ENCODE measurements at regions not wholly inside any gene's neighbourhood (a gene's known extent, or its start where the extent isn't known, plus 50 kb on each side); places are given as distances from the start of the nearest gene placed in this dataset.

DNA sequence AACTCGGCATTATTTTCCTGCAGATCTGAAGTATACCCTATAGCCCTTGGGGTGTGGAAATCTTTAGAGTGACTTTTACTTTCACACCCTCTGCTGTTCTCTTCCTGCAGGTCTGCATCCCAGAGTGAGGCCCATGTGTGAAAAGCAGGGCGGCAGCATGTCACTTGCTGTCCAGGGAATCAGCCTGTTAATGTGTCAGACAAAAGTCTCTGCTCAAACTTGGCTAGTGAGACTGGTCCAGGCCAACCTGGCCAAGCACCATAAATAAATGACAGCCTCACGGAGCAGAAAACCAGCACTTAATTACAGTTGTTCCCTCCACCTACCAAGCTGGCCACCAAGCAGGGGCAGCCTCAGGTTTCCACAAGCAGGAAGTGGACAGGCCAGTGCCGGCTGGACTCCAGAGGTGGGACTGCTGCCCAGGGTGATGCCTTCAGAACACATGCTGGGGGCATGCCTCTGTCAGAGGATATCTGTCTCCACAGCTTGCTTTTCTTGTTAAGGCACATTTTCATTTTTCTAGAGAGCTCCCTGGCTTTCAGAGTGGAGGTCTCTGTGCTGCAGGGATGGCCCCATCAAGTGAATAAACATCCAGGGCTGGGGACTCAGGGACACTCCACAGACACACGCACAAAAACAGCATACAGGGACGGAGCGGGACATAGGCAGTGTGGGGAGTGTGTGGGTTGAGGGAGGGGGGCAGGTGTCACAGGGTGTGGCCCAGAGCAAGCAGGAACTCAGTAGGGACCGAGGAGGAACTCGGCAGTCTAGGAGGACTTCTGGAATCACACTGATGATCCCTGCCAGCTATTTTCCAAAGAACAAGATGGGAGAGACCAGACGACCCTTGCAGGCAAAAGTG is 243.8 kb upstream of the IRX1 start:
- POLR2A ChIA-PET = no interaction called here
- TF ChIP-seq FOXK2 (IDR thresholded peaks at IDR 0.05) (no peak), ELF4 (IDR thresholded peaks at IDR 0.05) (no peak), NFRKB (IDR thresholded peaks at IDR 0.05) (no peak), TARDBP (IDR thresholded peaks at IDR 0.05) (no peak), FOXM1 (IDR thresholded peaks at IDR 0.05; ENCODE audit: borderline replicate concordance) (no peak), ZNF384 (IDR thresholded peaks at IDR 0.05) (no peak), LEF1 (IDR thresholded peaks at IDR 0.05; ENCODE audit: borderline replicate concordance) (no peak), SUZ12 (IDR thresholded peaks at IDR 0.05) (no peak), PKNOX1 (IDR thresholded peaks at IDR 0.05) (no peak), HDGF (IDR thresholded peaks at IDR 0.05; ENCODE audit: borderline replicate concordance) (no peak), BHLHE40 (IDR thresholded peaks at IDR 0.05; ENCODE audit: borderline replicate concordance) (no peak), L3MBTL2 (conservative IDR thresholded peaks at IDR 0.05) (no peak), CTBP1 (IDR thresholded peaks at IDR 0.05; ENCODE audit: borderline replicate concordance) (no peak)
- no peak for DNase-seq (ENCODE audit: extremely low spot score)
- CTCF ChIA-PET = no interaction called here

DNA sequence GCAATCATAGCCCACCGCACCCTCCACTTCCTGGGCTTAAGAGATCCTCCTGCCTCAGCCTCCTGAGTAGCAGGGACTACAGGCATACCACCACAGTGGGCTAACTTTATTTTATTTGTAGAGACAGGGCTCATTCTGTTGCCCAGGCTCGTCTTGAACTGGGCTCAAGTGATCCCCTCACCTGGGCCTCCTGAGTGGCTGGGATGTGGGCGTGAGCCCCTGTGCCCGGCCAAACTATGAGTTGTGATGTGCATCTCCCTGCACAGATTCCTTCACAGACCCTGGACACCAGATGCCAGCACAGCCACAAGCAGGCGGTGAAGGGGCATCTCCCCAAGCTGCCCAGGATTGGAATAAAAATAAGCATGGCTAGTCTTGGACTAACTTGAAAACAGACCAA is 244.9 kb upstream of the IRX1 start:
- CTCF ChIA-PET = no interaction called here
- DNase-seq (ENCODE audit: extremely low spot score) = no peak
- POLR2A ChIA-PET = no interaction called here
- TF ChIP-seq FOXM1 (IDR thresholded peaks at IDR 0.05; ENCODE audit: borderline replicate concordance) (no peak), PKNOX1 (IDR thresholded peaks at IDR 0.05) (no peak), L3MBTL2 (conservative IDR thresholded peaks at IDR 0.05) (no peak), HDGF (IDR thresholded peaks at IDR 0.05; ENCODE audit: borderline replicate concordance) (no peak), NFRKB (IDR thresholded peaks at IDR 0.05) (no peak), TARDBP (IDR thresholded peaks at IDR 0.05) (no peak), ELF4 (IDR thresholded peaks at IDR 0.05) (no peak), FOXA1 (IDR thresholded peaks at IDR 0.05) (no peak), CTBP1 (IDR thresholded peaks at IDR 0.05; ENCODE audit: borderline replicate concordance) (no peak), ZNF384 (IDR thresholded peaks at IDR 0.05) (no peak), SP1 (IDR thresholded peaks at IDR 0.05) (no peak), BHLHE40 (IDR thresholded peaks at IDR 0.05; ENCODE audit: borderline replicate concordance) (no peak), SUZ12 (IDR thresholded peaks at IDR 0.05) (no peak), LEF1 (IDR thresholded peaks at IDR 0.05; ENCODE audit: borderline replicate concordance) (no peak), FOXK2 (IDR thresholded peaks at IDR 0.05) (no peak), ARNT (IDR thresholded peaks at IDR 0.05) (no peak)

GRCh38 chr5:3349704-3350565 is 245.7 kb upstream of the IRX1 start:
- no peak for DNase-seq (ENCODE audit: extremely low spot score)
- POLR2A ChIA-PET = no interaction called here
- CTCF ChIA-PET = no interaction called here
- TF ChIP-seq FOXA1 (IDR thresholded peaks at IDR 0.05) (no peak), CTBP1 (IDR thresholded peaks at IDR 0.05; ENCODE audit: borderline replicate concordance) (no peak), BHLHE40 (IDR thresholded peaks at IDR 0.05; ENCODE audit: borderline replicate concordance) (no peak), TARDBP (IDR thresholded peaks at IDR 0.05) (no peak), LEF1 (IDR thresholded peaks at IDR 0.05; ENCODE audit: borderline replicate concordance) (no peak), FOXK2 (IDR thresholded peaks at IDR 0.05) (no peak), SUZ12 (IDR thresholded peaks at IDR 0.05) (no peak), ELF4 (IDR thresholded peaks at IDR 0.05) (no peak), FOXM1 (IDR thresholded peaks at IDR 0.05; ENCODE audit: borderline replicate concordance) (no peak), PKNOX1 (IDR thresholded peaks at IDR 0.05) (no peak), ARNT (IDR thresholded peaks at IDR 0.05) (no peak), L3MBTL2 (conservative IDR thresholded peaks at IDR 0.05) (no peak), SP1 (IDR thresholded peaks at IDR 0.05) (no peak)

DNA sequence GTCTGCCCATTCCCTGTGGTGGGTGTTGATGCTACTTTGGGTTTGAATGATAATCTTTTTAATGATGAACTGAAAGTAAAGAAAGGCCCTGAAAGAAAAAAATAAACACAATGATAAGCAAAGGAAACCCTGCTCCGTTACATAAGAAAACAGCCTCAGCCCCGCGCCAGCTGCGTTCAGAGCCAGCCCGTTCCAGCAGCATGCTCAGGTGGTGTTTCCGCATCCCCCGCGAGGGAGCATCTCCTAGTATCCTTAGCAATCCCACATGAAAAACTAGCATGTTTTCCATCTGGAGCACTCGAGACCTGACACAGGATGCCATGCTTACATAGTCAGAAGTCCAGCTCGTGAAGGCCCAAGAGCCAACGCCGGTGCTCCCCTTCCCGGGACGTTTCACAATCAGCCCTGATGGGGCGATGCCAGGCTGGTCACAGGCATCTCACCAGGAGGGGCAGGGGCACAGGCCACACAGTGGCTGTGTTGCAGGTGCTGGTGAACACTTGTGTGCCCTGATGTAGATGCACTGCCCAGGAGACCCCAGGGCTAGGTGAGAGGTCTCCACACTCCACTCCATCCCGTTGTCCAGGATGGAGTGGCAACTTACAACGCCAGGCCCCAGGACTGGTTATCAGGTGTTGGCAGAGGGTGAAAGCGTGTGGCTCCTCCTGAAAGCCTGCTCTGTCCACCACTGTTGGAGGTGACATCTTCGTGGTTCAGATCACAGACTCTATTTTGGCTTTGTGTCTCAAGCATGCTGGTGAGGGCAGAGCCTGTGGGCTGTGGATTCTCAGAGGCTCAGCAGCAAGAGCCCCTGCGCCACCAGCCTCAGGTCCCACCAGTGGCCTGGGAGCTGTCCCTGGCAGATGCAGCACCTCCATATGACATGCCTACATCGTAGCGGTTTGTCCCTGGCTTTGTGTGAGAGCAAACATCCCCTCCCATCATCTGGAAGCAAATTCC is 246.8 kb upstream of the IRX1 start:
- ChIA-PET POLR2A (no interaction called here), CTCF (no interaction called here)
- TF ChIP-seq SP1 (IDR thresholded peaks at IDR 0.05) (no peak), TARDBP (IDR thresholded peaks at IDR 0.05) (no peak), PKNOX1 (IDR thresholded peaks at IDR 0.05) (no peak)
- DNase-seq (ENCODE audit: extremely low spot score) = no peak

Data from HEK293T (cell line).